ENCODE measurements at regions not wholly inside any gene's neighbourhood (a gene's known extent, or its start where the extent isn't known, plus 50 kb on each side); places are given as distances from the start of the nearest gene placed in this dataset.
"Not testable (repeated sequence)": the region's sequence is repeated elsewhere in the genome, so short reads cannot be mapped to it uniquely, and the experiment has no call there.

- H3K9me3 ChIP-seq = no peaks in the 10 kb centered on the region
- H3K4me3 ChIP-seq = no peak overlapping the region
- no peaks in the 10 kb centered on the region for H3K4me1 ChIP-seq
- DNase-seq (ENCODE audit: low spot score in 2 of 2) = no peak
- in situ Hi-C loops (cut with MboI; ENCODE audit: low sequenced_read_pairs) = no loop called here
- H3K36me3 ChIP-seq (replicated peaks) = no peaks in the 10 kb centered on the region
- no peaks in the 10 kb centered on the region for H3K27me3 ChIP-seq (ENCODE audit: low read depth)
Measured at GRCh38 chr22:48075604-48076003, 1313.2 kb downstream of the TBC1D22A start.

- Histone ChIP-seq H3K4me1 (no peaks in the 10 kb centered on the region), H3K4me3 (no peak overlapping the region), H3K27me3 (ENCODE audit: low read depth) (no peaks in the 10 kb centered on the region), H3K9me3 (no peaks in the 10 kb centered on the region), H3K36me3 (replicated peaks) (no peaks in the 10 kb centered on the region)
- in situ Hi-C loops (cut with MboI; ENCODE audit: low sequenced_read_pairs) = no loop called here
- no peak for DNase-seq (ENCODE audit: low spot score in 2 of 2)
Measured at GRCh38 chr22:48072777-48073176, 1310.3 kb downstream of the TBC1D22A start.

- Histone ChIP-seq H3K9me3 (no peaks in the 10 kb centered on the region), H3K4me3 (no peak overlapping the region), H3K36me3 (replicated peaks) (no peaks in the 10 kb centered on the region), H3K4me1 (no peaks in the 10 kb centered on the region), H3K27me3 (ENCODE audit: low read depth) (no peaks in the 10 kb centered on the region)
- no peak for DNase-seq (ENCODE audit: low spot score in 2 of 2)
- in situ Hi-C loops (cut with MboI; ENCODE audit: low sequenced_read_pairs) = no loop called here
Measured at GRCh38 chr22:48071828-48072227, 1309.4 kb downstream of the TBC1D22A start.

- Histone ChIP-seq H3K9me3 (no peaks in the 10 kb centered on the region), H3K36me3 (replicated peaks) (no peaks in the 10 kb centered on the region), H3K4me1 (no peaks in the 10 kb centered on the region), H3K27me3 (ENCODE audit: low read depth) (no peaks in the 10 kb centered on the region), H3K4me3 (no peak overlapping the region)
- in situ Hi-C loops (cut with MboI; ENCODE audit: low sequenced_read_pairs) = no loop called here
- no peak for DNase-seq (ENCODE audit: low spot score in 2 of 2)
Measured at GRCh38 chr22:48071305-48071704, 1308.9 kb downstream of the TBC1D22A start.

- Histone ChIP-seq H3K4me1 (no peaks in the 10 kb centered on the region), H3K4me3 (no peak overlapping the region), H3K36me3 (replicated peaks) (no peaks in the 10 kb centered on the region), H3K27me3 (ENCODE audit: low read depth) (no peaks in the 10 kb centered on the region), H3K9me3 (no peaks in the 10 kb centered on the region)
- in situ Hi-C loops (cut with MboI; ENCODE audit: low sequenced_read_pairs) = no loop called here
- DNase-seq (ENCODE audit: low spot score in 2 of 2) = no peak
Measured at GRCh38 chr22:48070760-48071159, 1308.3 kb downstream of the TBC1D22A start.

- in situ Hi-C loops (cut with MboI; ENCODE audit: low sequenced_read_pairs) = no loop called here
- no peak for DNase-seq (ENCODE audit: low spot score in 2 of 2)
- no peaks in the 10 kb centered on the region for H3K4me1 ChIP-seq
- no peaks in the 10 kb centered on the region for H3K27me3 ChIP-seq (ENCODE audit: low read depth)
- no peaks in the 10 kb centered on the region for H3K36me3 ChIP-seq (replicated peaks)
- H3K9me3 ChIP-seq = no peaks in the 10 kb centered on the region
- no peak overlapping the region for H3K4me3 ChIP-seq
Measured at GRCh38 chr22:48070083-48070482, 1307.6 kb downstream of the TBC1D22A start.

- no peak for DNase-seq (ENCODE audit: low spot score in 2 of 2)
- in situ Hi-C loops (cut with MboI; ENCODE audit: low sequenced_read_pairs) = no loop called here
Measured at GRCh38 chr22:48069256-48069655, 1306.8 kb downstream of the TBC1D22A start.

GRCh38 chr22:48068323-48068885, 1306.0 kb downstream of the TBC1D22A start:
- Histone ChIP-seq H3K36me3 (replicated peaks) (no peaks in the 10 kb centered on the region), H3K9me3 (no peaks in the 10 kb centered on the region), H3K4me1 (no peaks in the 10 kb centered on the region), H3K4me3 (no peak overlapping the region), H3K27me3 (ENCODE audit: low read depth) (no peaks in the 10 kb centered on the region)
- no peak for DNase-seq (ENCODE audit: low spot score in 2 of 2)
- in situ Hi-C loops (cut with MboI; ENCODE audit: low sequenced_read_pairs) = no loop called here

More at GRCh38 chr22:48069256-48069655, 1306.8 kb downstream of the TBC1D22A start:
- H3K9me3 ChIP-seq = no peaks in the 10 kb centered on the region
- no peaks in the 10 kb centered on the region for H3K27me3 ChIP-seq (ENCODE audit: low read depth)
- H3K4me3 ChIP-seq = no peak overlapping the region
- no peaks in the 10 kb centered on the region for H3K36me3 ChIP-seq (replicated peaks)
- no peaks in the 10 kb centered on the region for H3K4me1 ChIP-seq

- Histone ChIP-seq H3K4me3 (no peak overlapping the region), H3K36me3 (replicated peaks) (no peaks in the 10 kb centered on the region), H3K27me3 (ENCODE audit: low read depth) (no peaks in the 10 kb centered on the region), H3K9me3 (no peaks in the 10 kb centered on the region), H3K4me1 (no peaks in the 10 kb centered on the region)
- in situ Hi-C loops (cut with MboI; ENCODE audit: low sequenced_read_pairs) = no loop called here
- DNase-seq (ENCODE audit: low spot score in 2 of 2) = no peak
Measured at GRCh38 chr22:48065892-48066291, 1303.4 kb downstream of the TBC1D22A start.

GRCh38 chr22:48061726-48062125, 1299.3 kb downstream of the TBC1D22A start:
- in situ Hi-C loops (cut with MboI; ENCODE audit: low sequenced_read_pairs) = no loop called here
- no peaks in the 10 kb centered on the region for H3K36me3 ChIP-seq (replicated peaks)
- H3K9me3 ChIP-seq = no peaks in the 10 kb centered on the region
- DNase-seq (ENCODE audit: low spot score in 2 of 2) = no peak
- H3K4me1 ChIP-seq = no peaks in the 10 kb centered on the region
- H3K27me3 ChIP-seq (ENCODE audit: low read depth) = no peaks in the 10 kb centered on the region
- no peak overlapping the region for H3K4me3 ChIP-seq

GRCh38 chr22:48060266-48060665, 1297.8 kb downstream of the TBC1D22A start:
- DNase-seq (ENCODE audit: low spot score in 2 of 2) = no peak
- Histone ChIP-seq H3K9me3 (no peaks in the 10 kb centered on the region), H3K36me3 (replicated peaks) (no peaks in the 10 kb centered on the region), H3K27me3 (ENCODE audit: low read depth) (no peaks in the 10 kb centered on the region), H3K4me3 (no peak overlapping the region), H3K4me1 (no peaks in the 10 kb centered on the region)
- in situ Hi-C loops (cut with MboI; ENCODE audit: low sequenced_read_pairs) = no loop called here

- H3K4me3 ChIP-seq; H3K4me1 ChIP-seq; H3K27me3 ChIP-seq (ENCODE audit: low read depth); in situ Hi-C loops (cut with MboI; ENCODE audit: low sequenced_read_pairs); DNase-seq (ENCODE audit: low spot score in 2 of 2); H3K9me3 ChIP-seq; H3K36me3 ChIP-seq (replicated peaks): not testable (repeated sequence)
Measured at GRCh38 chr22:48059521-48059920, 1297.1 kb downstream of the TBC1D22A start.

GRCh38 chr22:48057116-48057835, 1294.8 kb downstream of the TBC1D22A start:
- DNase-seq (ENCODE audit: low spot score in 2 of 2) = no peak
- Histone ChIP-seq H3K4me3 (no peak overlapping the region), H3K36me3 (replicated peaks) (no peaks in the 10 kb centered on the region), H3K9me3 (no peaks in the 10 kb centered on the region), H3K27me3 (ENCODE audit: low read depth) (no peaks in the 10 kb centered on the region), H3K4me1 (no peaks in the 10 kb centered on the region)
- in situ Hi-C loops (cut with MboI; ENCODE audit: low sequenced_read_pairs) = no loop called here

- in situ Hi-C loops (cut with MboI; ENCODE audit: low sequenced_read_pairs) = no loop called here
- no peaks in the 10 kb centered on the region for H3K36me3 ChIP-seq (replicated peaks)
- no peak overlapping the region for H3K4me3 ChIP-seq
- DNase-seq (ENCODE audit: low spot score in 2 of 2) = no peak
- H3K27me3 ChIP-seq (ENCODE audit: low read depth) = no peaks in the 10 kb centered on the region
- H3K9me3 ChIP-seq = no peaks in the 10 kb centered on the region
- H3K4me1 ChIP-seq = no peaks in the 10 kb centered on the region
Measured at GRCh38 chr22:48055827-48056226, 1293.4 kb downstream of the TBC1D22A start.

GRCh38 chr22:48055185-48055584, 1292.7 kb downstream of the TBC1D22A start:
- H3K4me1 ChIP-seq = no peaks in the 10 kb centered on the region
- H3K36me3 ChIP-seq (replicated peaks) = no peaks in the 10 kb centered on the region
- H3K9me3 ChIP-seq = no peaks in the 10 kb centered on the region
- no peak for DNase-seq (ENCODE audit: low spot score in 2 of 2)
- in situ Hi-C loops (cut with MboI; ENCODE audit: low sequenced_read_pairs) = no loop called here
- H3K27me3 ChIP-seq (ENCODE audit: low read depth) = no peaks in the 10 kb centered on the region
- no peak overlapping the region for H3K4me3 ChIP-seq
